ENCODE measurements at regions not wholly inside any gene's neighbourhood (a gene's known extent, or its start where the extent isn't known, plus 50 kb on each side); places are given as distances from the start of the nearest gene placed in this dataset.
"Not testable (repeated sequence)": the region's sequence is repeated elsewhere in the genome, so short reads cannot be mapped to it uniquely, and the experiment has no call there.

GRCh38 chr6:151154418-151154817, 85.3 kb upstream of the AKAP12 start:
- no peak for DNase-seq (ENCODE audit: low read depth)

GRCh38 chr6:151155095-151155494, 84.7 kb upstream of the AKAP12 start:
- DNase-seq (ENCODE audit: low read depth): no peak

GRCh38 chr6:151160929-151161757, 78.6 kb upstream of the AKAP12 start:
- no peak for DNase-seq (ENCODE audit: low read depth)

GRCh38 chr6:151164383-151164782, 75.4 kb upstream of the AKAP12 start:
- DNase-seq (ENCODE audit: low read depth): no peak

GRCh38 chr6:151166180-151166579, 73.6 kb upstream of the AKAP12 start:
- no peak for DNase-seq (ENCODE audit: low read depth)

GRCh38 chr6:151167034-151167433, 72.7 kb upstream of the AKAP12 start:
- DNase-seq (ENCODE audit: low read depth): no peak

- no peak for DNase-seq (ENCODE audit: low read depth)
These were observed 69.0 kb upstream of the AKAP12 start for GRCh38 chr6:151170622-151171246.

GRCh38 chr6:151172751-151173150, 67.0 kb upstream of the AKAP12 start:
- no peak for DNase-seq (ENCODE audit: low read depth)

- no peak for DNase-seq (ENCODE audit: low read depth)
These were observed 63.9 kb upstream of the AKAP12 start for GRCh38 chr6:151175662-151176445.

GRCh38 chr6:151176911-151177770, 62.6 kb upstream of the AKAP12 start:
- no peak for DNase-seq (ENCODE audit: low read depth)

GRCh38 chr6:151178373-151178772, 61.4 kb upstream of the AKAP12 start:
- DNase-seq (ENCODE audit: low read depth): no peak

- DNase-seq (ENCODE audit: low read depth): peak; percentile 49
These were observed 60.4 kb upstream of the AKAP12 start for GRCh38 chr6:151179321-151179720.

GRCh38 chr6:151180330-151181048, 59.3 kb upstream of the AKAP12 start:
- no peak for DNase-seq (ENCODE audit: low read depth)

GRCh38 chr6:151181706-151182363, 57.9 kb upstream of the AKAP12 start:
- DNase-seq (ENCODE audit: low read depth): no peak

- DNase-seq (ENCODE audit: low read depth): not testable (repeated sequence)
These were observed 56.8 kb upstream of the AKAP12 start for GRCh38 chr6:151182958-151183357.

GRCh38 chr6:151185148-151185547, 54.6 kb upstream of the AKAP12 start:
- no peak for DNase-seq (ENCODE audit: low read depth)

GRCh38 chr6:151186306-151186705, 53.5 kb upstream of the AKAP12 start:
- no peak for DNase-seq (ENCODE audit: low read depth)

GRCh38 chr6:151186804-151187330, 52.9 kb upstream of the AKAP12 start:
- no peak for DNase-seq (ENCODE audit: low read depth)

Measured in HS-5 (cell line).